Adrenal gland (tissue), 9 donors: ENCODE measurements at regions not wholly inside any gene's neighbourhood (a gene's known extent, or its start where the extent isn't known, plus 50 kb on each side); places are given as distances from the start of the nearest gene placed in this dataset.
A peak's percentile ranks its signal among the peaks of the same experiment; 100 is the strongest.

Experiments used
- DNase-seq, 7 donors: peaks; one replicate each; pipeline ENCODE4 v3.0.0-alpha.2; 2019 to 2020
- H3K27ac ChIP-seq, 5 donors: fragments of 200-600 bp; sonication (generic) in 4 of 5; 1 replicate in 3 of 5; 2 replicates in 2 of 5; pipeline versions ENCODE4 v1.5.1 to v1.8.0; 2016 to 2020; ENCODE audit warnings: mild to moderate bottlenecking in 1 of 5
- H3K27me3 ChIP-seq: fragments of 200-600 bp; 2 replicates; pipeline ENCODE4 v1.8.0; 2021
- H3K36me3 ChIP-seq, 2 donors: fragments of 200-600 bp; replicated peaks in 1 of 2; 1 replicate in 1 of 2; 2 replicates in 1 of 2; pipeline versions ENCODE4 v1.5.1 to v1.8.0; 2018 to 2022
- H3K4me1 ChIP-seq, 2 donors: fragments of 200-600 bp; replicated peaks in 1 of 2; 1 replicate in 1 of 2; 2 replicates in 1 of 2; pipeline versions ENCODE4 v1.5.1 to v1.8.0; 2018 to 2021
- H3K4me3 ChIP-seq, 4 donors: fragments of 200-600 bp; sonication (generic) in 3 of 4; one replicate each; pipeline ENCODE4 v1.5.1; 2016 to 2018
- H3K9me3 ChIP-seq, 3 donors: fragments of 200-600 bp; sonication (generic) in 1 of 3; replicated peaks in 1 of 3; 1 replicate in 2 of 3; 2 replicates in 1 of 3; pipeline versions ENCODE4 v1.5.1 to v1.8.0; 2016 to 2021
- CTCF ChIP-seq, 6 experiments: fragments of 450-650 bp in 4 of 6; fragments of 200-600 bp in 2 of 6; sonication (generic) in 1 of 6; IDR thresholded peaks; 1 replicate in 5 of 6; 2 replicates in 1 of 6; pipeline versions ENCODE4 v1.5.1 to v1.8.0; 2016 to 2021; ENCODE audit warnings: antibody characterized with exemption in 6 of 6, mild to moderate bottlenecking in 2 of 6, moderate library complexity in 1 of 6
- POLR2A ChIP-seq, 2 donors: fragments of 450-650 bp; IDR thresholded peaks; one replicate each; pipeline ENCODE4 v1.6.1; 2017; ENCODE audit warnings: antibody characterized with exemption in 2 of 2, mild to moderate bottlenecking in 2 of 2, moderate library complexity in 1 of 2
- WGBS, 4 donors: extraction: QIAGEN DNeasy Blood & Tissue Kit in 2 of 4; methylation state at CpG; one replicate each; pipeline versions ENCODE4 v1.1.5 to v1.1.7; 2013 to 2017; 5-methylcytosine and 5-hydroxymethylcytosine counted together
- intact Hi-C, 2 donors: fragments of 100-400 bp; cut with DNase I; formaldehyde crosslinking; loops; one replicate each; pipeline versions ENCODE4 v1.14.1 to v1.15.0; 2022 to 2023
- donor health status: healthy with polysubstance abuse.
- donor health status: Bipolar disorder and iron deficiency.
- donor health status: DM: yes; HTN: yes; CAD: no.
- donor health status: DM: no; HTN: no; CAD: no.
- donor health status: DM: no; HTN: no; CAD: no.

GRCh38 chr2:217189131-217189530 lies 329.3 kb upstream of the TNP1 start:
- intact Hi-C loops, result no loop called here
- DNase-seq, result no peak
- Histone ChIP-seq H3K27ac (no peak overlapping the region), H3K4me3 (no peak overlapping the region), H3K27me3 (no peaks in the 10 kb centered on the region), H3K4me1 (no peaks in the 10 kb centered on the region), H3K9me3 (no peaks in the 10 kb centered on the region), H3K36me3 (no peaks in the 10 kb centered on the region)
- TF ChIP-seq POLR2A (IDR thresholded peaks at IDR 0.05), result no peak
- TF ChIP-seq CTCF (IDR thresholded peaks at IDR 0.05), result no peak
- 89 to 92% (median 89%) methylated on average over 6 of the region's 6 CpGs for WGBS, 4 donors

- 64 to 70% (median 68%) methylated on average over 3 of the region's 3 CpGs for WGBS, 4 donors
- DNase-seq, result peak in 6 of 7 donors; percentile 18 to 60 (median 31)
- no peaks in the 10 kb centered on the region for H3K36me3 ChIP-seq
- H3K9me3 ChIP-seq, result no peaks in the 10 kb centered on the region
- no peaks in the 10 kb centered on the region for H3K27me3 ChIP-seq
- H3K27ac ChIP-seq, result peak overlapping the region in 2 of 5 donors; percentile 20 to 77
- intact Hi-C loops, result no loop called here
- peaks cover 0 to 4% of the 10 kb centered on the region in 2 donors for H3K4me1 ChIP-seq
- no peak overlapping the region for H3K4me3 ChIP-seq
- TF ChIP-seq CTCF (IDR thresholded peaks at IDR 0.05), result no peak
- no peak for TF ChIP-seq POLR2A (IDR thresholded peaks at IDR 0.05)
Observed at GRCh38 chr2:217186668-217187159, 326.9 kb upstream of the TNP1 start.

- no peak overlapping the region for H3K4me3 ChIP-seq
- WGBS, 4 donors, result 80 to 88% (median 83%) methylated on average over 6 of the region's 6 CpGs
- intact Hi-C loops, result no loop called here
- peak overlapping the region in 2 of 5 donors; percentile 20 to 77 for H3K27ac ChIP-seq
- no peaks in the 10 kb centered on the region for H3K27me3 ChIP-seq
- peaks cover 0 to 6% of the 10 kb centered on the region in 2 donors for H3K4me1 ChIP-seq
- no peaks in the 10 kb centered on the region for H3K36me3 ChIP-seq
- DNase-seq, result peak in 3 of 7 donors; percentile 19 to 58 (median 21)
- no peak for TF ChIP-seq POLR2A (IDR thresholded peaks at IDR 0.05)
- TF ChIP-seq CTCF (IDR thresholded peaks at IDR 0.05), result no peak
- no peaks in the 10 kb centered on the region for H3K9me3 ChIP-seq
Observed at GRCh38 chr2:217186152-217186551, 326.3 kb upstream of the TNP1 start.

GRCh38 chr2:217185265-217185995 lies 325.6 kb upstream of the TNP1 start:
- Histone ChIP-seq H3K4me1 (peaks cover 0 to 6% of the 10 kb centered on the region in 2 donors), H3K27me3 (no peaks in the 10 kb centered on the region), H3K9me3 (no peaks in the 10 kb centered on the region), H3K4me3 (no peak overlapping the region), H3K27ac (peak overlapping the region in 2 of 5 donors; percentile 20 to 77), H3K36me3 (no peaks in the 10 kb centered on the region)
- TF ChIP-seq POLR2A (IDR thresholded peaks at IDR 0.05) (no peak), CTCF (IDR thresholded peaks at IDR 0.05) (no peak)
- WGBS, 4 donors, result 74 to 87% (median 84%) methylated on average over 7 of the region's 7 CpGs
- intact Hi-C loops, result no loop called here
- no peak for DNase-seq
